Testis (tissue), 2 donors: ENCODE measurements at regions not wholly inside any gene's neighbourhood (a gene's known extent, or its start where the extent isn't known, plus 50 kb on each side); places are given as distances from the start of the nearest gene placed in this dataset.

Experiments used
- DNase-seq: peaks from one replicate; pipeline ENCODE4 v3.0.0-alpha.2; 2019
- H3K27ac ChIP-seq, 2 donors: fragments of 200-600 bp; sonication (generic); one replicate each; pipeline ENCODE4 v1.5.1; 2019
- H3K27me3 ChIP-seq: fragments of 200-600 bp; sonication (generic); one replicate; pipeline ENCODE4 v1.5.1; 2019
- H3K36me3 ChIP-seq: fragments of 200-600 bp; sonication (generic); one replicate; pipeline ENCODE4 v1.5.1; 2017; ENCODE audit warnings: low read depth; ENCODE audit errors: missing control alignments
- H3K4me1 ChIP-seq: fragments of 200-600 bp; sonication (generic); one replicate; pipeline ENCODE4 v1.5.1; 2019
- H3K4me3 ChIP-seq, 2 donors: fragments of 200-600 bp; sonication (generic); one replicate each; pipeline ENCODE4 v1.5.1; 2017 to 2019
- H3K9me3 ChIP-seq: fragments of 200-600 bp; sonication (generic); one replicate; pipeline ENCODE4 v1.5.1; 2017
- CTCF ChIP-seq, 3 experiments: fragments of 450-650 bp in 2 of 3; fragments of 200-600 bp in 1 of 3; sonication (generic) in 1 of 3; IDR thresholded peaks; one replicate each; pipeline ENCODE4 v1.5.1; 2016 to 2019; ENCODE audit warnings: antibody characterized with exemption in 3 of 3, mild to moderate bottlenecking in 2 of 3, moderate library complexity in 1 of 3
- POLR2A ChIP-seq: fragments of 450-650 bp; IDR thresholded peaks from one replicate; pipeline ENCODE4 v1.6.1; 2017; ENCODE audit warnings: antibody characterized with exemption, mild to moderate bottlenecking, moderate library complexity
- WGBS, 2 donors: methylation state at CpG; one replicate each; pipeline ENCODE4 v1.1.5; 2018; 5-methylcytosine and 5-hydroxymethylcytosine counted together
- intact Hi-C: fragments of 100-400 bp; cut with DNase I; formaldehyde crosslinking; loops from one replicate; pipeline ENCODE4 v1.15.1; 2023; ENCODE audit warnings: low total_unique reads

GRCh38 chr3:61414456-61414855, 146.9 kb upstream of the PTPRG start:
- TF ChIP-seq POLR2A (no peak), CTCF (IDR thresholded peaks at IDR 0.05) (no peak)
- Histone ChIP-seq H3K36me3 (no peaks in the 10 kb centered on the region), H3K27me3 (no peaks in the 10 kb centered on the region), H3K4me1 (no peaks in the 10 kb centered on the region), H3K27ac (no peak overlapping the region), H3K4me3 (no peak overlapping the region), H3K9me3 (no peaks in the 10 kb centered on the region)
- 74 to 77% methylated on average over 4 of the region's 4 CpGs for WGBS, 2 donors
- intact Hi-C loops = no loop called here
- DNase-seq = no peak

- no peaks in the 10 kb centered on the region for H3K36me3 ChIP-seq
- H3K4me3 ChIP-seq = no peak overlapping the region
- 80 to 85% methylated on average over 2 of the region's 2 CpGs for WGBS, 2 donors
- TF ChIP-seq CTCF (IDR thresholded peaks at IDR 0.05) (no peak), POLR2A (no peak)
- DNase-seq = no peak
- no peak overlapping the region for H3K27ac ChIP-seq
- intact Hi-C loops = no loop called here
- H3K27me3 ChIP-seq = no peaks in the 10 kb centered on the region
- H3K4me1 ChIP-seq = no peaks in the 10 kb centered on the region
- no peaks in the 10 kb centered on the region for H3K9me3 ChIP-seq
These were observed 146.2 kb upstream of the PTPRG start for GRCh38 chr3:61415201-61415600.

GRCh38 chr3:61416618-61417017, 144.8 kb upstream of the PTPRG start:
- Histone ChIP-seq H3K4me1 (no peaks in the 10 kb centered on the region), H3K27me3 (no peaks in the 10 kb centered on the region), H3K9me3 (no peaks in the 10 kb centered on the region), H3K4me3 (no peak overlapping the region), H3K36me3 (no peaks in the 10 kb centered on the region), H3K27ac (no peak overlapping the region)
- WGBS, 2 donors = 91 to 92% methylated on average over 1 of the region's 1 CpG
- TF ChIP-seq CTCF (IDR thresholded peaks at IDR 0.05) = no peak
- no peak for TF ChIP-seq POLR2A
- intact Hi-C loops = no loop called here
- DNase-seq = no peak

GRCh38 chr3:61417352-61417751, 144.0 kb upstream of the PTPRG start:
- intact Hi-C loops = no loop called here
- Histone ChIP-seq H3K4me3 (no peak overlapping the region), H3K27me3 (no peaks in the 10 kb centered on the region), H3K36me3 (no peaks in the 10 kb centered on the region), H3K9me3 (no peaks in the 10 kb centered on the region), H3K27ac (no peak overlapping the region), H3K4me1 (no peaks in the 10 kb centered on the region)
- no peak for DNase-seq
- 88 to 95% methylated on average over 2 of the region's 2 CpGs for WGBS, 2 donors
- no peak for TF ChIP-seq POLR2A
- TF ChIP-seq CTCF (IDR thresholded peaks at IDR 0.05) = no peak

- H3K36me3 ChIP-seq = no peaks in the 10 kb centered on the region
- DNase-seq = no peak
- intact Hi-C loops = no loop called here
- 94 to 95% methylated on average over 4 of the region's 4 CpGs for WGBS, 2 donors
- no peak for TF ChIP-seq POLR2A
- no peak for TF ChIP-seq CTCF (IDR thresholded peaks at IDR 0.05)
- no peak overlapping the region for H3K4me3 ChIP-seq
- no peak overlapping the region for H3K27ac ChIP-seq
- H3K9me3 ChIP-seq = no peaks in the 10 kb centered on the region
- H3K27me3 ChIP-seq = no peaks in the 10 kb centered on the region
- no peaks in the 10 kb centered on the region for H3K4me1 ChIP-seq
These were observed 141.1 kb upstream of the PTPRG start for GRCh38 chr3:61420136-61420759.
